GM12891 (cell line): ENCODE measurements at regions not wholly inside any gene's neighbourhood (a gene's known extent, or its start where the extent isn't known, plus 50 kb on each side); places are given as distances from the start of the nearest gene placed in this dataset.
A peak's percentile ranks its signal among the peaks of the same experiment; 100 is the strongest.

ENCODE experiments used
- DNase-seq: peaks from one replicate; pipeline ENCODE4 v3.0.0; 2011; ENCODE audit warnings: low spot score; ENCODE audit not compliant: insufficient read length
- FAIRE-seq: peaks from 2 replicates; lab custom pipeline; 2011; peaks lifted over from hg19 to GRCh38; lab: Jason Lieb, UNC
- PAX5 ChIP-seq: IDR thresholded peaks from 2 replicates; pipeline ENCODE4 v1.6.1; 2011; ENCODE audit warnings: low read length, moderate library complexity, mild to moderate bottlenecking; ENCODE audit not compliant: insufficient read depth, severe bottlenecking
- POLR2A ChIP-seq: IDR thresholded peaks from 2 replicates; pipeline ENCODE4 v1.6.1; 2011; ENCODE audit warnings: low read depth, low read length, control low read depth
- POLR2AphosphoS5 ChIP-seq: IDR thresholded peaks from 2 replicates; pipeline ENCODE4 v1.6.1; 2011; ENCODE audit warnings: low read depth, low read length, control low read depth
- POU2F2 ChIP-seq: IDR thresholded peaks from 2 replicates; pipeline ENCODE4 v1.6.1; 2011; ENCODE audit warnings: low read depth, mild to moderate bottlenecking, control low read depth, low read length, moderate library complexity
- SPI1 ChIP-seq: IDR thresholded peaks from 2 replicates; pipeline ENCODE4 v1.6.1; 2011; ENCODE audit warnings: low read depth, low read length, control low read depth
- TAF1 ChIP-seq: IDR thresholded peaks from 2 replicates; pipeline ENCODE4 v1.6.1; 2011; ENCODE audit warnings: low read depth, low read length, control low read depth

GRCh38 chr17:79290726-79291125 is 216.1 kb downstream of the ENGASE start:
- no peak for DNase-seq
- no peak for FAIRE-seq
- TF ChIP-seq PAX5 (no peak), SPI1 (no peak), POLR2A (no peak), POLR2AphosphoS5 (no peak)

GRCh38 chr17:79288950-79289349 is 214.3 kb downstream of the ENGASE start:
- TF ChIP-seq POU2F2 (no peak), POLR2AphosphoS5 (no peak), TAF1 (no peak), PAX5 (no peak), POLR2A (no peak), SPI1 (no peak)
- no peak for FAIRE-seq
- DNase-seq = no peak

GRCh38 chr17:79286440-79286839 is 211.8 kb downstream of the ENGASE start:
- TF ChIP-seq PAX5 (no peak), SPI1 (no peak), TAF1 (no peak), POLR2A (no peak), POLR2AphosphoS5 (no peak), POU2F2 (no peak)
- DNase-seq = no peak
- no peak for FAIRE-seq

- no peak for FAIRE-seq
- TF ChIP-seq SPI1 (no peak), POLR2AphosphoS5 (no peak), POU2F2 (no peak), TAF1 (no peak), POLR2A (no peak), PAX5 (no peak)
- DNase-seq = no peak
These were observed 211.3 kb downstream of the ENGASE start for GRCh38 chr17:79285973-79286372.

GRCh38 chr17:79282294-79282693 is 207.7 kb downstream of the ENGASE start:
- FAIRE-seq (no peak), DNase-seq (no peak)
- TF ChIP-seq PAX5 (no peak), SPI1 (no peak), POLR2AphosphoS5 (no peak), POU2F2 (no peak), TAF1 (no peak), POLR2A (no peak)

GRCh38 chr17:79281803-79282202 is 207.2 kb downstream of the ENGASE start:
- no peak for TF ChIP-seq POU2F2
- TF ChIP-seq POLR2A = no peak
- no peak for TF ChIP-seq SPI1
- no peak for TF ChIP-seq TAF1
- no peak for TF ChIP-seq POLR2AphosphoS5
- no peak for TF ChIP-seq PAX5
- FAIRE-seq = no peak
- DNase-seq = no peak

- FAIRE-seq = no peak
- no peak for DNase-seq
- no peak for TF ChIP-seq TAF1
- TF ChIP-seq POLR2AphosphoS5 = no peak
- TF ChIP-seq PAX5 = no peak
- TF ChIP-seq POU2F2 = no peak
- TF ChIP-seq SPI1 = no peak
- TF ChIP-seq POLR2A = no peak
These were observed 206.4 kb downstream of the ENGASE start for GRCh38 chr17:79280866-79281572.

GRCh38 chr17:79280010-79280409 is 205.4 kb downstream of the ENGASE start:
- TF ChIP-seq SPI1 = no peak
- TF ChIP-seq POLR2A = no peak
- no peak for TF ChIP-seq PAX5
- no peak for TF ChIP-seq TAF1
- no peak for TF ChIP-seq POLR2AphosphoS5
- no peak for TF ChIP-seq POU2F2

GRCh38 chr17:79279320-79279719 is 204.7 kb downstream of the ENGASE start:
- FAIRE-seq = no peak
- DNase-seq = no peak
- TF ChIP-seq POLR2A (no peak), TAF1 (no peak), POLR2AphosphoS5 (no peak), PAX5 (no peak), SPI1 (no peak), POU2F2 (no peak)

More at GRCh38 chr17:79280010-79280409, 205.4 kb downstream of the ENGASE start:
- DNase-seq (no peak), FAIRE-seq (peak; percentile 75)

- DNase-seq (no peak), FAIRE-seq (no peak)
- TF ChIP-seq POLR2AphosphoS5 = no peak
These were observed 202.2 kb downstream of the ENGASE start for GRCh38 chr17:79276821-79277220.
